Left ventricle myocardium superior (tissue), 1 donor: ENCODE measurements at regions not wholly inside any gene's neighbourhood (a gene's known extent, or its start where the extent isn't known, plus 50 kb on each side); places are given as distances from the start of the nearest gene placed in this dataset.
"Not testable (repeated sequence)": the region's sequence is repeated elsewhere in the genome, so short reads cannot be mapped to it uniquely, and the experiment has no call there.

Experiments
- ATAC-seq: fragments of 200-7000 bp; cut with Tn5 transposase; one replicate; pipeline ENCODE4 v1.9.1; 2020; ENCODE audit warnings: mild to moderate bottlenecking, moderate library complexity
- DNase-seq: peaks from one replicate; pipeline ENCODE4 v3.0.0-alpha.2; 2020
- intact Hi-C: fragments of 100-400 bp; cut with micrococcal nuclease; formaldehyde crosslinking; loops from one replicate; pipeline ENCODE4 v1.11.0; 2022
- donor health status: DM: no; HTN: yes; CAD: no; lungs with severe emphysema.

DNA sequence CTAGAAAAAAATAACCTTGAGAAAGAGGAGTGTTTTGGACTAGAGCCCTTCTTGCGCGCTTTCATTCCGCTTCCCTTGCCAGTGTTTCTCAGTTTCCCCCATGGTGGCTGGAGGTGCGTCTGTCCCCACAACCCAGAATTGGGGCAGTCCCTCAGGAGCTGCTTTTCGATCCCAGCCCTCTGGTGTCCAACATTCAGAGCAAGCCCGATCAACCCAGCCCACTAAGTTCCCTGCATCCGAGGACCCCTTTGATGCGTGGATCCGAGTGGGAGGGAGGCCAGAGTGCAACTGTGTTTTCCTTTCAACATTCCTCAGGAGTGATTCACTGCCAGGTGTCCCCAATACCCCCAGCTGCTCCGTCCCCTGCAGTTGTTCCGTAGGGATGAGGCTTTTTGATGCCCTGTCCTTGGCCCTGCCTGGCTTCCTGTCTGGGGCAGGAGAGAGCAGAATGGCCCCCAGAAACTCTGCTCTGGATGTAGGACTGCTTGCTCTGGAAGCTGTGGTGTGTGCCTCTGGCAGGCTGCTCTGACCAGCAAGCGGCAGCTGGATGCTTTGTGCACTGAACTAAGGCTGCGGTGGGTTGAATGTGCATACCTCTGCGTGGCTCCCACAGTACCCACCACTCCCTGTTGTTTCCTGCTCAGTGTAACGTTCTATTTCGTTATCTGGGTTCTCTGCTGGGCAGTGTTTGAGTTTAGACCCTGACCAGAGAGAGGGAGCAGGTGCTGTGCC lies 117.5 kb downstream of the BOD1 start:
- peak; percentile 28 for ATAC-seq
- intact Hi-C loops: no loop called here
- DNase-seq: peak; percentile 47

- peak; percentile 61 for ATAC-seq
- peak; percentile 62 for DNase-seq
- intact Hi-C loops: no loop called here
Measured at GRCh38 chr5:173498286-173498685, 118.2 kb downstream of the BOD1 start.

DNA sequence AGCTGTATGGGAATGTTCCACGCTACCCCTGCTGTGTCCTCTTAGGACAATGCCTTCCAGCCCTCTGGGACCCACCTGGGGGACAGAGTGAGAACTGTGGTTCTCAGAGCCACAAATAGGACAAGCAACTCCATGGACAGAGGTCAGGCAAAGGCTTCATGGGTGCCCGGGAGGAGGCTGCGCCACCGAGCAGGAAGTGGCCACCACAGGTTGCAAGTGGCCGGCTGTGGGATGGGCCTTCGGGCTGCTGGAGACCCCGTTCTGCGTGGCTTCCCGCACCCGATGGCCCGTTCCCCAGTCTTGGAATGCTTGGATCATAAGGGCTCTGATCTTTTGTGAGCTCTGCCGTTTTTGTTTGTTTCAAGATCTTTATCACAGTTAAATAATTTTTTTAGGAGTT lies 118.8 kb downstream of the BOD1 start:
- ATAC-seq: no peak
- DNase-seq: no peak
- intact Hi-C loops: no loop called here

DNA sequence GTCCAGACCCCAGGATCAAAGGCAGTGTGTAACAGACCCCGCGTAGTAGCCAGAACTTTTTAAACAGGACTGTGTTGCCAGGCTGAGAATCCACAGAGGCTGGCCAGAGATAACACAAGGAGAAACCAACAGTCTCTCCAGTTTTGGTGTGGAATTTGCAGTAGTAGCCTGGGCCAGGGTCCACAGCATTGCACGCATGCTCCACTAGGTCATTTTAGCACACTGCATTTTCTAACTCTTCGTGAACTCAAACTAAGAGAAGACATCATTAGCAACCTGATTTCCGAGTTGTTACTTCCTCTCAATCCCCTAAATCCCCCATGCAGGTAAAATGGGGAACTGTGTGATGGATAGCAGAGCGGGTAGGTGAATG lies 119.6 kb downstream of the BOD1 start:
- ATAC-seq: no peak
- intact Hi-C loops: no loop called here
- DNase-seq: no peak

GRCh38 chr5:173496129-173496882 lies 120.1 kb downstream of the BOD1 start:
- ATAC-seq (peak; percentile 73), DNase-seq (peak; percentile 82)
- intact Hi-C loops: no loop called here

- peak; percentile 44 for ATAC-seq
- no peak for DNase-seq
- intact Hi-C loops: no loop called here
Measured at GRCh38 chr5:173495225-173495904, 121.1 kb downstream of the BOD1 start.

DNA sequence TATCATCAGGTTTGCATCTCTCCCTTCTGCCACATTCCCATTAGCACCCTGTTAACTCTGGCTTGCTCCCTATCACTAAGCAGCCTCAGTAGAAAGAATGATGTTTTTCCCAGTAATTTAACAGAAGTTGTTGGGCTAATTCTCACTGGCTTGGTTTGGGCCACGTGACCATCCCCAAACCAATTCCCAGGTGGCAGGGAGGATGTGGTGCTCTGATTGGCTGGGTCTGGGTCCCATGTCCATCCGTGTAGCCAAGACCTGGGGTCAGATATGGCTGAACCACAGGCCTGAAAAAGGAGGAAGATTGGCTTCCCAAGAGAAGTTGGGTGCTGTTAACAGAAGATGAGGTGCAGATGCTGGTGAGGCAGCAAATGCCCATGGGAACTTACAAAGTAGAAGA lies 122.0 kb downstream of the BOD1 start:
- ATAC-seq: peak; percentile 6
- intact Hi-C loops: no loop called here
- no peak for DNase-seq

- no peak for ATAC-seq
- DNase-seq: no peak
- intact Hi-C loops: no loop called here
Measured at GRCh38 chr5:173493846-173494245, 122.6 kb downstream of the BOD1 start.

GRCh38 chr5:173493040-173493439 lies 123.4 kb downstream of the BOD1 start:
- no peak for DNase-seq
- ATAC-seq: no peak
- intact Hi-C loops: no loop called here

GRCh38 chr5:173490681-173491080 lies 125.8 kb downstream of the BOD1 start:
- DNase-seq (no peak), ATAC-seq (no peak)
- intact Hi-C loops: no loop called here

DNA sequence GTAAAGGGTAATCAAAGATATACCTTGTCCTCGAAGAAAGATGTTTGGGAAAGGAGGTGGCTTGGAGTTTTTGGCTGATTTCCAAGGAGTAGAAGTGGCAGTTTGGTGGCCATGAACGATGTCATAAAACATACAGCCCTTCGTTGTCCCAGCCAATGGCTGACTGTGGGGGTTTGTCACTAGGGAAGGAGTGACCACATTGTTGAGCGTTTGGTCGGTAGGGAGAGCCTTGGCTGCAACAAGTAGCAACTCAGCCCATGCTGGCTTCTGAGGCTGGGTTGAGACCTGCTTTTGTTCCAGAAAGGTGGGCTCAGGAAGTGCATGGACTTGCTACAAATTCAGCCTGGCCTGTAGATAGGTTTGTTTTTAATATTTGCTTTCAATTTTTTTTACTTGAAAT lies 128.3 kb downstream of the BOD1 start:
- ATAC-seq: no peak
- no peak for DNase-seq
- intact Hi-C loops: no loop called here

GRCh38 chr5:173487300-173487699 lies 129.2 kb downstream of the BOD1 start:
- no peak for ATAC-seq
- intact Hi-C loops: no loop called here

GRCh38 chr5:173486355-173487225 lies 129.9 kb downstream of the BOD1 start:
- ATAC-seq (no peak), DNase-seq (no peak)
- intact Hi-C loops: no loop called here

More at GRCh38 chr5:173487300-173487699, 129.2 kb downstream of the BOD1 start:
- DNase-seq: no peak

- ATAC-seq: no peak
- no peak for DNase-seq
- intact Hi-C loops: no loop called here
Measured at GRCh38 chr5:173484569-173484968, 131.9 kb downstream of the BOD1 start.

- intact Hi-C loops, DNase-seq, ATAC-seq: not testable (repeated sequence)
Measured at GRCh38 chr5:173483599-173483998, 132.9 kb downstream of the BOD1 start.

- intact Hi-C loops: no loop called here
- ATAC-seq: no peak
- DNase-seq: no peak
Measured at GRCh38 chr5:173483160-173483559, 133.3 kb downstream of the BOD1 start.

- ATAC-seq: no peak
- intact Hi-C loops: no loop called here
- DNase-seq: no peak
Measured at GRCh38 chr5:173481821-173482220, 134.6 kb downstream of the BOD1 start.

DNA sequence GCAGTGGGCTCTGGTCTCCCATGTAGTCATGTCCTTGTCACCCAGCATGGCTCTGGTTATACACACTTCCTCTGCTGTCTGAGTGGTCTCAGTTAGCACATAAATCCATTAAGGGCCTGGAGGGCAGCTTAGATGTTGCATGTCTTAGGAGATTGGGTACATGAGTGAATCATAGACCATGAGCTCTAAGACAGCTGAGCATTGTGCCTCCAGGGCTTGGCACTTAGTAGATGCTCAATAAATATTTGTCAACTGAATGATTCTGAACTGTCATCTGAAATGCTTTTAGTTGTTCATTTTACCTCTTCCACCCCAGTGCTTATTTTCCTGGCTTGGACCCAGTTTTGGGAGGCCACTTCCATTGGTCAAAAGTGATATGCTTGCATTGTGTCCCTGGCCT lies 135.6 kb downstream of the BOD1 start:
- ATAC-seq: no peak

DNA sequence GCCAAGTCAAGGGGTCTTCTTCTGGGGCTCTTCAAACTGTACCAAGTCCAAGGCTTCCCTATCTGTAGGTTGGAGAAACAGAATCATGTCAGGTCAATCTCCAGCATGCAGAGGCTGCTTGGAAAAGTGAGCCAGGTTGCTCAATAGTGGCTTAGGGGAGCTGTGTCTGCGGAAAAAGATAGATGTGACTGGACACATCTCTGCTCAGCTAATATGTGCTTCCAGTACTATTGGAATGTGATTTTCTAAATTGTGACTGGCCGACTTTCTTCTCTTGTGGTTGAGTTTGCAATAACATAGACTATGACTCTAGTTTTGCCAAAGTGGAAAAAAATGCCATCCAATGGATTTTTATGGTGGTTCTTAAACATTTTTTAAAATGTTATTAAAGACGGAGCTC lies 136.7 kb downstream of the BOD1 start:
- intact Hi-C loops: no loop called here
- no peak for DNase-seq
- ATAC-seq: no peak

More for the DNA sequence above, 135.6 kb downstream of the BOD1 start:
- intact Hi-C loops: no loop called here
- no peak for DNase-seq
